Vagina (tissue), 2 donors: ENCODE measurements at regions not wholly inside any gene's neighbourhood (a gene's known extent, or its start where the extent isn't known, plus 50 kb on each side); places are given as distances from the start of the nearest gene placed in this dataset.

Experiments used
- POLR2A ChIP-seq, 2 donors: fragments of 450-650 bp; IDR thresholded peaks; one replicate each; pipeline ENCODE4 v1.6.1; 2017; ENCODE audit warnings: antibody characterized with exemption in 2 of 2, mild to moderate bottlenecking in 2 of 2, moderate library complexity in 2 of 2
- TF ChIP-seq, protein P1 (sequence below), 3 experiments: fragments of 450-650 bp in 2 of 3; fragments of 200-600 bp in 1 of 3; sonication (generic) in 1 of 3; IDR thresholded peaks; one replicate each; pipeline ENCODE4 v1.5.1; 2017 to 2019; ENCODE audit warnings: antibody characterized with exemption in 3 of 3, mild to moderate bottlenecking in 2 of 3, moderate library complexity in 2 of 3

DNA sequence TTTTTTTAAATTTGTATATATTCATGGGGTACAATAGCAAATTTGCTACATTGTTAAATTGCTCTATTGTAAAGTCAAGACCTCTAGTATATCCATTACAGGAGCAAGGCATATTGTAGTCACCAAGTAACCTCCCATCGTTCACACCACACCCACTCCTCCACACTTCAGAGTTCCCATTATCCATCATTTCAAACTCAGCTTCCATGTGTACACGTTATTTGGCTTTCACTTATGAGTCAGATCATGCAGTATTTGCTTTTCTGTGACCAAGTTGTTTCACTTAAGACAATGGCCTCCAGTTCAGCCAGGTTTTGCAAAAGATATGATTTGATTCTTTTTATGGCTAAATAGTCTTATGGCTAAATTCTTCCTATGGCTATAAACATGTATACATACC, 2614.2 kb downstream of the PCDH7 start:
- TF ChIP-seq, protein P1, sequence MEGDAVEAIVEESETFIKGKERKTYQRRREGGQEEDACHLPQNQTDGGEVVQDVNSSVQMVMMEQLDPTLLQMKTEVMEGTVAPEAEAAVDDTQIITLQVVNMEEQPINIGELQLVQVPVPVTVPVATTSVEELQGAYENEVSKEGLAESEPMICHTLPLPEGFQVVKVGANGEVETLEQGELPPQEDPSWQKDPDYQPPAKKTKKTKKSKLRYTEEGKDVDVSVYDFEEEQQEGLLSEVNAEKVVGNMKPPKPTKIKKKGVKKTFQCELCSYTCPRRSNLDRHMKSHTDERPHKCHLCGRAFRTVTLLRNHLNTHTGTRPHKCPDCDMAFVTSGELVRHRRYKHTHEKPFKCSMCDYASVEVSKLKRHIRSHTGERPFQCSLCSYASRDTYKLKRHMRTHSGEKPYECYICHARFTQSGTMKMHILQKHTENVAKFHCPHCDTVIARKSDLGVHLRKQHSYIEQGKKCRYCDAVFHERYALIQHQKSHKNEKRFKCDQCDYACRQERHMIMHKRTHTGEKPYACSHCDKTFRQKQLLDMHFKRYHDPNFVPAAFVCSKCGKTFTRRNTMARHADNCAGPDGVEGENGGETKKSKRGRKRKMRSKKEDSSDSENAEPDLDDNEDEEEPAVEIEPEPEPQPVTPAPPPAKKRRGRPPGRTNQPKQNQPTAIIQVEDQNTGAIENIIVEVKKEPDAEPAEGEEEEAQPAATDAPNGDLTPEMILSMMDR (IDR thresholded peaks at IDR 0.05): no peak
- TF ChIP-seq POLR2A (IDR thresholded peaks at IDR 0.05): no peak
